Cerebellar cortex (tissue), 1 donor: ENCODE measurements at regions not wholly inside any gene's neighbourhood (a gene's known extent, or its start where the extent isn't known, plus 50 kb on each side); places are given as distances from the start of the nearest gene placed in this dataset.
"Not testable (repeated sequence)": the region's sequence is repeated elsewhere in the genome, so short reads cannot be mapped to it uniquely, and the experiment has no call there.

ENCODE experiments used
- DNase-seq: peaks from one replicate; pipeline ENCODE4 v3.0.0-alpha.2; 2015; ENCODE audit warnings: low spot score

DNA sequence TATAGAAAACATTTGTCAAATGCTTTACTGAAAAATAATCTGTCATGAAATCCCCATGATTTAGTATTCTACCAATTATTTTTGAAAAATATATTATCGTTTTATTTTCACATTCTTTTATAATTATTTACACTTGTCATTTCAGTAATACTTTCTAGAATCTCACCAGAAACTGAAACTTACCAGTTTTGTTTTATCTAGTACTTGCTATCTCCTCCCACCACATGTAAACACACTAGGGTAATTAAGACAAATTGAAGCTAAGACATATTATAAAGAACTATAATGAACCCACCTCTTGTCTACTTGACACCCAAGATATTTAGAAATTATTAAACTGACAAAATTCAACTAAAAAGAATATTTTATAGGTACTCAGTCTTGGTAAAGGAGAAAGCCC lies 51.5 kb upstream of the GRM3 start:
- no peak for DNase-seq

DNA sequence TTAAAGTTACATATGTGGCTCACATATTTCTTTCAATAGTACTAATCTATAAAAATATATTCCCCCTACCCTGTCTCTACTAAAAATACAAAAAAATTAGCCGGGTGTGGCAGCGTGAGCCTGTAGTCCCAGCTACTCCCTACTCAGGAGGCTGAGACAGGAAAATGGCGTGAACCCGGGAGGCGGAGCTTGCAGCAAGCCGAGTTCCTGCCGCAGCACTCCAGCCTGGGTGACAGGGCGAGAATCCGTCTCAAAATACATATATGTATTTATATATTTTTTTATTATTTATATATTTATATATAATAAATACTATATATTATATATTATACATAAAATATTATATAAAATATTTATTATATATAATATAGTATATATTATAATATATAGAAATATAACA lies 69.7 kb upstream of the GRM3 start:
- no peak for DNase-seq

DNA sequence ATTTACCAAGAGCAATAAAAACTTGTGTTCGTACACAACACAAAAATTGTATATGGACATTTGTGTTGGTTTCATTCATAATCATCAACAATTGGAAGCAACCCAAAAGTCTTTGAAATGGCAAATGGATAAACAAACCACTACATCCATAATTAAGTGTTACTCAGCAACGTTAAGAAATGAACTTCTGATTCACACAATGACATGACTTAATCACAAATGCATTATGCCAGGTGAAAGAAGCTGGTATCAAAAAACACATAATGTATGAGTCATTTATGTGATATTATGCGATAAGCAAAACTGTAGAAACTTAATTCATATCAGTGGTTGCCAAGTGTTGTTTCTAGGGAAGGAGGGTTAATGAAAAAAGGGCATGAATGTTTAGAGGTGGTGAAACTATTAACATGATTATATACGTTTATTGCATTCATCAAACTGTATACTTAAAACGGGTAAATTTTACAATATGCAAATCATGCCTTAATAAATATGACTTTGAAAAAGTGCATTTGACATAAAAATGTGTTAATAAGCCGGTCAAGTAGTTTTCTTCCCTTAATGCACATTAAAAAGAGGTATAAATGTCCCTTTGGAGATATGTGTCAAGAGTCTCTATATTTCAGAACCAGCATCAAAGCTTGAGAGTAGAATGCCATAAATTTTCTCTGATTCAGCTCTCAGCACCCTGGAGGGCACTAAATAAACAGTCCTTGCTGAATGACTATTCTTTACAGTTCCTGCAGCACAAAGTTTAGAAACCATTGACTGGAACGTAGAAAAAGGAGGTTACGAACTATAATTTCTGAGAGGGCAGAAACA lies 84.8 kb upstream of the GRM3 start:
- DNase-seq = no peak

DNA sequence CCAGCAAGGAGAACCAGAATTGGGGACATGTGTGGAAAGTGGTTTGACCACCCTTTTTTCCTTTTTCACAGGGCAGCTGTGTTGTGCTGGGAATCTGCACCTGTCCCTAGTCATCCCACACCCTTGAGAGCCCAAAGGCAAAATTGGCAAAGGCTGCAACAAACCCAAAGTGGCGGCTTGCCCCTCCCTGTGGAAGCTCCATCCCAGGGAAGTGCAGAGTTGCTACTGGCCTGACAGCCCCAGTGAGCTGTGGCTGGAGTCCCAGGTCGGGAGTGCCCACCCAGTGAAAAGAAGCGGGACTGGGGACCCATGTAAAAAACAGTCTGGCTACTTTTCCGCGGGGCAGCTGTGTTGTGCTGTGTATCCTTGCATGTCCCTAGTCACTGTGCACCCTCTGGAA lies 109.1 kb upstream of the GRM3 start:
- DNase-seq = no peak

DNA sequence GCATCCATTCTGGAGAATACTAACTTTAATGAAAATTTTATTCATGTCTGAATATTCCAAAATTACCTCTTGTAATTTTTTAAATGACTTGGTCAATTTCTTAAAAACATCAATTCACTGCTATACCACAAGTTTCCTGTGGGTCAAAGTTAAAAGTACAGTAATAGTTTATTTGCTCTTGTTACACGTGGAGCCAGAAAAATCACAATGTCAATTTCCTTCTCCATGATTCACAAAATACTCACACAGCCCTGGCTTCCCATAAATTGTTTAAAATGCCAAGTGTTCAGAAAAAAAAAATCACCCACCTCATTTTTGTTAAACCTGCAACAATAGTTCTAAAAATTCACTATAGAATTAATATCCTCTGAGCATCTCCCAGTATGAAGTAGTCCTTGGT lies 139.5 kb upstream of the GRM3 start:
- no peak for DNase-seq

DNA sequence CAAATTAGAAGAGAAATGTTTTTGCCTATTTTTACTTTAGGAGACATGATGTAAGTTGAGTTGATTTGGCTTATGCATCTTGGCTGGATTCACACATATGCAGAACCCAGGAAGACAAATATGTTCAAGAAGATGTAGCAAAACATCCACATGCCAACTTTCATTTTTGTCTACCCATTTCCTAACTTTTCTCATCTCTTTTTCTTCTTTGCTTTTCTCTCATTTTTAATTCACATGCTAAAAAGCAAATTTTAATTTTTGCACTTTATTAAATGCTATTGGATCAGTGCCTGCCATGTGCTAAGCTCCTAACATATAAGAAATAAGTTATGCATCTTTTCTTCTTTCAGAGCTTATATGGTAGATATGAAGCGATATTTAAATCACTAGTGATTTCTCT lies 143.7 kb upstream of the GRM3 start:
- DNase-seq = no peak

DNA sequence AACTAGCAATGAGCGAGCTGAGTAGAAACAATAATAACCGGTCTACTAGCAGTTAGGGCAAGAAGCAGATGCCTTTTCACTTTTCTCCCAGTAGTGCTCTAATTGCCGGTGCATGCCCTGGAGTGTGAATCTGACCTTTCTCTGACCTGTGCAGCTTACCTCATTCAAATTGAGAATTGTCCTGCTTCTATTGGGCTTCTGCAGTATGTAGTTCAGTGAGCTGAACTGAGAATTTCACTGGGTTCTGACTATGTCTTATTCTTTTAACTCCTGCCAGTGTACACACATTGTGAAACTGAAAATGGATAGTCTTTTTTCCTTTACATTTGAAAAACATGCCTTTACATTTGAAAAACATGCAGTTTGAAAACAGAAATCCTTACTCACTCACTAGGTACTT lies 157.9 kb upstream of the GRM3 start:
- DNase-seq = no peak

DNA sequence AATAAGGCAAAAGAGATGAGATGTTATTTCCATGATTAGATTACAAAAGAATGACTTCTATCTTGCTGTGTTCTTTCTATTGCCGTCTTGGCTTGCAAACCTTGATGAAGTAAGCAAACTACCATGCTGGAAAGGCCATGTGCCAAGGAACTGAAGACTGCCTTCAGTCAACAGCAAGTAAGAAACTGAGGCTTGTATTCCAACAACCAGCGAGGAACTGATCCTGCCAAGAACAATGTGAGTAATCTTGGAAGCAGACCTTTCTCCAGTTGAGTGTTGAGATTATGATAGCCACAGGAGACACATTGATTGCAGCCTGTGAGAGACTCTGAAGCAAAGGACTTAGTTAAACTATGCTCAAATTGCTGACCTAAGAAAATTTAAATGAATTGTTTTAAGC lies 164.6 kb upstream of the GRM3 start:
- DNase-seq = no peak

DNA sequence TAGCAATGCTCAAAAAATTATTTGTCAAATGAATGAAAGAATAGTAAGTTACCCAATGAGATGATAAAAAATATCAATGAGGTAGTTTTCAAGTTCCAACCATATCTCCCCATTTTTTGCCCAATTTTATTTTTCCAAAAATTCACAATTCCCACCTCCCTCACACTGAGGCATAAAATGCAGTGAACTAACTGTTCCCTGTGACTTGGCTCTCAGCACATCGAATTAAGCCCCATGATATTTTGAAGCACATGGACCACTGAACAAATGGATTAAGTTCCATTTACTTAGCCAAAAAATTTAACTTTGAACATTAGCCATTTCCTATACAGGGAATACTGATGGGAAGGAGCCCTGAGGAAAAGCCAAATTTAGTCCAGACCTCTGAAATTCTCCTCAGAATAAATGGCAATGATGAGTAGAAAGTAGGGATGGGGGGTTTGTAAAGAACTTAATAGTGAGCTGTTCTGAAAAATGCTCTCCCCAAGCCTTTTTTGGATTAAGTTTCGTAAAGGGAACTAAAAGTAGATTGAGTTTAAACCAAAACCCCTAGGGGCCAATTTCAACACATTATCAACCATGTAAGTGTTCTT lies 166.3 kb upstream of the GRM3 start:
- no peak for DNase-seq

DNA sequence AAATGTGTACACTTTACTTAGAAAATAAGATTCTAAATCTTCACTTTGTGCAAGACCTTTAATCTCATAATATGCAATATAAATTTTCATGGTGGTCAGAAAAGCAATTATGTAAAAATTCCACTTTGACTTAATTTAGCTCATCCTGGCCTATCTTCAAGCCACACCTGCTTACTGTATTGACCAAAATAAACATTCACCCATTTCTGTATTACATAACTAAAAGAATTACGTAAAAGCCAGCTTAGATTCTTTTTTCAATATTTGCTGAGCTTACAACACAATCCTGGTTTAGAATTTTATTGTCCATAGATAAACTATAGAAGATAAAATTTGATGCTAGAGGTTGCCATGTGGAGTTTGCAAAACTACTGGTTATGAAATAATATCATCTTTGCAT lies 172.9 kb upstream of the GRM3 start:
- no peak for DNase-seq

DNA sequence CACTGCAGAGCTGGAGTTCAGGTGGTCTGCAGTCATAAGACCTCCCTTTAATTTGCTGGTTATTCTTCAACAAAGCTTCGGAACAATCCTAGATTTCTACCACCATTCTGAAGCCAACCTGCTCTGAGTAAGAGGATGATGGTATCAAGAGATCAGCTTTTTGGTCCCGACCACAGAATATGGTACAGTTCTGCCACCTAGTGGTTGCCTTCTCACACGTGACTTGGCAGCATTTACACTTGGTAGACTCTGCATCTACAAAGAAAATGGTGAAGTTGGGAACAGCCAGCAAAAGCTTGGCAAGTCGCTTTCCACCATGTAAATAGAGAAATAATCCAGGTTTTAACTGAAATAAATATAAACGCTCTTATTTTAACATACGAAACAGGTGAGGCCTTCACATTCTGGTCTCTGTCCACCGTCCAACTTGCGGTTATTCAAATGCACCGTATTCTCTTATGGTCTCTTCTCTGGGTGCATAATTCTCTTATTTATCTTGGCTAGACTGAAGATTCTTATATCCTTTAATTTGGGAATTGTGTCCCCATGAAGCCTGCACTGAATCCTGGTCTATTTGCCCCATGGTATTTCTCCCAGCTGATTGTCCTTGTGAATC lies 173.9 kb upstream of the GRM3 start:
- DNase-seq = peak; percentile 68

DNA sequence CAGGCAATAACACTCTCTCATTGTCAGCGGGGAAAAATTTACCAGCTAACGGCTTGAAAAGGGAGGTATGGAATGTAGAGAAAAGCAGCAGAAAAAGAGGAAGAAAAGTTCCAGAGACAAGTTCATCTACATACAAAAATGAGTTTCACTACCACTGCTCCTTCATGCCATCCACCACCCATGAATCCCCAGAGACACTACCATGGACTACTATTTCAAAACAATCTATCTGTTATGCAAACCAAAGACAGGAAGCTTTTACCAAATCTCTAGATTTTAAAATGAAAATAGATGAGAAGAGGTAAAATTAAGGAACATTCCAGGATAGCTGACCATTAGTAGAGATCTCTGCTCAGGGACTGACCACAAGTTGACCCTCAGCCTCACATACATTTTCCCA lies 189.0 kb upstream of the GRM3 start:
- DNase-seq = no peak

DNA sequence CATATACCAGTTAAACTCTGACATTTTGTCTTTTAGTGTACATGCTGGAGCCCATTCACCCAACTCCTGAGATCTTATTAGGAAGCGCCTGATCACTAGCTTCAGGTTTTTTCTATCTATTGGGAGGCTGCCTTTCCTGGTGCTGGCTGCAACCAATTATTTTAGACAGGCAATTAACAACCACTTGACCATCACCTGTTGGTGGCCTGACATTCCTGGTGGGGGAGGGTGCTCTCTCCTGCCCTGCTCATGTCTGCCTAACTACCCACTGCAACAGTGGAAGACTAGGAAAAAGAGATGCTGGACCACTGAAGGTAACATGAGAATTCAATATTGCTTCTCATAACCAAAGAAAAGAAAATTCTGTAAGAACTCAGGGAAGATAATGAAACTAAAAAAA lies 190.3 kb upstream of the GRM3 start:
- no peak for DNase-seq

DNA sequence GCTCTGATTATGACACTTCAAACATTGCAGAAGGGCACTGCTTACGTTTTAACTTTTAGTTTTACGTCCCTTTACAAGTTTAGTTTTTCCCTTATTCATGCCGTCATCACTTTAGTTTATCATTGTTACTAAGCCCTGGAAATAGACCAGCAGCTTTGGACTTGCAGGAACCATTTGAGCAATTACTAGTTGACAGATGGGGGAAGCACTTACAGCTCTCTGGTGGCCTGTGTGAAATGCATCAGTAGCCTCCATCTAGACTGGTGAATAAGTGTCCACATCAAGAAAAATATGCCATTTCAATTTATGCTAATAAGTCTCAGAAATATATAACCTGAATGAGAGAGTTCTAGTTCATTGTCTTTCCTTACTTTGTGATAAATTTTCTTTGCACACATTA lies 194.9 kb upstream of the GRM3 start:
- DNase-seq = no peak

DNA sequence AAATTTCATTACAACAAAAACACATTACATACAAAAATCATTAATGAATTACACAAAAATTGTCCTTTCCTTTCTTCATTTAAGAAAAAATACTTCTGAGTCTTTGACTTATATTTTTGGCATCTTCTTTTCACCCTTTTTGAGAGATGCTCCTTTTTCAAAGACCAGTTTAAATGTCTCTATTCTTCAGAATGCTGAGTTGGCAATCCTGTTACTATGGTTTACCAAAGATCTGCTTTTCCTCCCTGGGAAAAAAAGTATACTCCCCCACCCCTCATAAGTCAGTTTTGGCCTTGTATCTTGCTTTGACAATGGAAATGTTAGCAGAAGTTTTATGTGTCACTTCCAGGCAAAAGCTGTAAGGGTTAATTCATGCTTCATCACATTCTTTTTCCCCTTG lies 198.4 kb upstream of the GRM3 start:
- DNase-seq = no peak

DNA sequence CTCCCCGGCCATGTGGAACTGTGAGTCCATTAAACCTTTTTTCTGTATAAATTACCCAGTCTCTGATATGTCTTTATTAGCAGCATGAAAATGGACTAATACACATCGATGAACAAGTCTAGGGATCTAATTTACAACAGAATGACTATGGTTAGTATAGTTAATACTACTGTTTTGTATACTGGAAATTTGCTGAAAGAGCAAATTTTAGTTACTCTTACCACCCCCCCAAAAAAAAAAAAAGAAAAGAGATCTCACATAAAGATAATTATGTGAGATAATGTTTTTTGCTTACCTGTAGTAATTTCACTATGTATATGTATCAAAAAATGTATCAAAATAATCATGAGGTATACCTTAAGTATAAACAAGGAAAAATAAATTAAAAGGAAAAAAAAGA lies 199.5 kb upstream of the GRM3 start:
- no peak for DNase-seq

DNA sequence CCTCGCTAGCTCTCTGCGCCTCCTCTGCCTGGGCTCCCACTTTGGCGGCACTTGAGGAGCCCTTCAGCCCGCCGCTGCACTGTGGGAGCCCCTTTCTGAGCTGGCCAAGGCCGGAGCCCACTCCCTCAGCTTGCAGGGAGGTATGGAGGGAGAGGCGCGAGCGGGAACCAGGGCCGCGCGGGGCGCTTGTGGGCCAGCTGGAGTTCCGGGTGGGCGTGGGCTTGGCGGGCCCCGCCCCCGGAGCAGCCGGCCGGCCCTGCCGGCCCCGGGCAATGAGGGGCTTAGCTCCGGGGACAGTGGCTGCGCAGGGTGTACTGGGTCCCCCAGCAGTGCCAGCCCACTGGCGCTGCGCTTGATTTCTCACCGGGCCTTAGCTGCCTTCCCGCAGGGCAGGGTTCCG lies 203.3 kb upstream of the GRM3 start:
- not testable (repeated sequence) for DNase-seq

DNA sequence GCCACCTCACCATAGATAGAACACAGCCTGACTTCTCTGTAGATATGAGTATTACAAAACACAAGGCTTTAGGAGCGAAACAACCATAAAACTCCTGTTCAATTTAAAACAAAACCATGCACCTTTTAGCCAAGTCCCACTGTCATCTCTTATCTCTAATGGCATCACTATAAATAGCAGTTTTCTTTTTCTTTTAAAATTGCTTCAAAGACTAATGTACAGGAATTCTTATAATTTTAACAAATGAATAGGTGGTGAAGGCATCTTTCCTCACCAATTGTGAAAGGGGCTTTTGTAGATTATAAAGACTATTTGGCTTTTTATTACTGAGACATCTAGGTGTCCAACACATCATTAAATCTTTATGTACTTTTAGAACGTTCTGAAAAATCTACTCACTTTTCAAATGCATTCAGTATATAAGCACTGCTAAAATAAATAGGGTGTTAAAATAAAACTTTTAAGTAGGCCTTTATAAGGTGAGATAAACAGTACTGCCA lies 205.7 kb upstream of the GRM3 start:
- no peak for DNase-seq

DNA sequence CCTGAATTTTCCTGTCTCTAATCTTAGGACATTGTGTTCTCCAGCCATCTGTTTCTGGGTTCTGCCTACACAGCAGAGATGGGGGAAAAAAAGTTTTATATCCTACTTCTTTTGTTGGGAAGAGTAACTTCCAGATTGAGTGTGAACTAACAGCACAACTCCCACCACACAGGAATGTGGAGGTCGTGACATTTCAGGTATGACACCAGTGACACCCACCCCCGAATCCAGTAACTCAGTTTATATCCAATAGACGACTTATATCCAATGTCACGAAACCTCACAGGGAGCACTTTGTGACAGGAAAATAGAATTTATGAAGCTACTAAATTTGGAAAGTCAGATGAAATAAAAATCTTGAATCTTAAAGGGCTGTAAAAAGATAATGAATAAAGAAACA lies 211.9 kb upstream of the GRM3 start:
- no peak for DNase-seq

DNA sequence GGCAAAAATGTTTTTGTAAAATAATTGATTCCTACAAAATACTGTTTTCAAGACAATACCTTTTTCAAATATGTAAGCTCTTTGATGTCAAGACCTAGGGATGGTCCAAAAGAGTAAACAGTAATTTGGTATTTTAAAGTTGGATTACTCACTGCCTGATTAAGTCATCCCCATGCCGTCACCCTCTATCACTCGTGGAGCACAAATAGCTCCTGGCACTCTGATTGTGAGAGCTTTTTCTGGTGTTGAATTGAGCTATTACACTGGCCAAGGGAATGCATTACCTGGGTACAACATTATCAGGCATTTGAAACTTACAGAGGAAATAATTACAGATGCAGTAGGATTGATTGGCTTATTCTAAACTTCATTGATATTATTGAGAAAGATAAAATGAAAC lies 231.9 kb upstream of the GRM3 start:
- DNase-seq = no peak

DNA sequence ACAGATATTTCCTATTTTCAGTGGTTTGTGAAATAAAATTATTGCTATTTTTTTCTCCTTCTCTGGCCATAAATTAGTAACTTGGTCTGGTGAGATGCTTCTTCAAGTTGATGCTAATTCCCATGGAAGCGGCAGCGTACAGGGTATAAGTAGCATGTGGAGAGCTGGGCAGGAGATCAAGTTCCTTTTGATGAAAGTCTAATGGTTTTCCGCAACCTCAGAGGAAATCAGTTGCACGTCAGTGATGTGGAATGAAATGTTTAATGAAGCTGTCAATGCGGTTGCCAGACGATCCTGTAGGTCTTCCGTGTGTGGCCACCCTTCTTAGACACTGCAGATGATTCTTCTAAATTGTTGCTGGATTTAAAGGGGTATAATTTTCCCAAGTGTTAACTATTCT lies 236.4 kb upstream of the GRM3 start:
- DNase-seq = peak; percentile 9

DNA sequence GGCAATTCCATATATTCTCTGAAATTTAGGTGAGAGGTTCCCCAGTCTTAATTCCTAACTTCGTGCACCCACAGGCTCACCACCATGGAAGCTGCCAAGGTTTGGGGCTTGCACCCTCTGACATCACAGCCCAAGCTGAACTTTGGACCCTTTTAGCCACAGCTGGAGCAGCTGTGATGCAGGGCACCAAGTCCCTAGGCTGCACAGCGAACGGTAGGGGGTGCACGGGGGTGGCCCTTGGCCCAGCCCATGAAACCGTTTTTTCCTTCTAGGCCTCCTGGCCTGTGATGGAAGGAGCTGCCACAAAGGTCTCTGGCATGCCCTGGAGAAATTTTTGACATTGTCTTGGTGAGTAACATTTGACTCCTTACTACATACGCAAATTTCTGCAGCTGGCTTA lies 251.9 kb upstream of the GRM3 start:
- no peak for DNase-seq

DNA sequence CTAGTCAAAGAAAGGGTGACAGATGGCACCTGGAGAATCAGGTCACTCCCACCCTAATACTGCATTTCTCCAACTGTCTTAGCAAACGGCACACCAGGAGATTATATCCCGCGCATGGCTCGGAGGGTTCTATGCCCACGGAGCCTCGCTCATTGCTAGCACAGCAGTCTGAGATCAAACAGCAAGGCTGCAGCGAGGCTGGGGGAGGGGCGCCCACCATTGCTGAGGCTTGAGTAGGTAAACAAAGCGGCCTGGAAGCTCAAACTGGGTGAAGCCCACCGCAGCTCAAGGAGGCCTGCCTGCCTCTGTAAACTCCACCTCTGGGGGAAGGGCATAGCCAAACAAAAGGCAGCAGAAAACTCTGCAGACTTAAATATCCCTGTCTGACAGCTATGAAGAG lies 268.1 kb upstream of the GRM3 start:
- not testable (repeated sequence) for DNase-seq

DNA sequence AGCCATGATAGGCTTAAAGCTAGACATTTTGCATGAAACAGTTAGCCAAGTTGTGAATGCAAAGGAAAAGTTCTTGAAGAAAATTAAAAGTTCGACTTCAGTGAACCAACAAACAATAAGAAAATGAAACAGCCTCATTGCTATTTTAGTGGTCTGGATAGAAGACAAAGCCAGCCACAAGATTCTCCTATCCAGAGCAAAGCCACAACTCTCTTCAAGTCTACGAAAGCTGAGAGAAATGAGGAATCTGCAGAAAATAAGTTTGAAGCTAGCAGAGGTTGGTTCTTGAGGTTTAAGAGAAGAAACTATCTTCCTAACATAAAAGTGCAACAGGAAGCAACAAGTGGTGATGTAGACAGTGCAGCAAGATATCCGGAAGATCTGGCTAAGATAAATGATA lies 271.4 kb upstream of the GRM3 start:
- no peak for DNase-seq
